Astrocyte (in vitro differentiated cells and primary cell): ENCODE measurements at regions not wholly inside any gene's neighbourhood (a gene's known extent, or its start where the extent isn't known, plus 50 kb on each side); places are given as distances from the start of the nearest gene placed in this dataset.

Experiments used
- DNase-seq: peaks from one replicate; pipeline ENCODE4 v3.0.0-alpha.2; 2010; ENCODE audit warnings: low read depth
- FAIRE-seq: peaks from 2 replicates; lab custom pipeline; 2011; peaks lifted over from hg19 to GRCh38; lab: Jason Lieb, UNC
- H2AFZ ChIP-seq: 2 replicates; pipeline ENCODE4 v1.6.0; 2012; ENCODE audit warnings: low read depth, low read length, inconsistent platforms
- H3K27ac ChIP-seq: 2 replicates; pipeline ENCODE4 v1.5.1; 2011; ENCODE audit warnings: low read depth, low read length, inconsistent platforms
- H3K27me3 ChIP-seq: 2 replicates; pipeline ENCODE4 v1.6.0; 2011; ENCODE audit warnings: low read length, inconsistent platforms; ENCODE audit not compliant: insufficient read depth
- H3K36me3 ChIP-seq: 2 replicates; pipeline ENCODE4 v1.5.1; 2011; ENCODE audit warnings: low read length, inconsistent platforms; ENCODE audit not compliant: insufficient read depth
- H3K4me1 ChIP-seq: 2 replicates; pipeline ENCODE4 v1.5.1; 2011; ENCODE audit warnings: low read length, inconsistent platforms; ENCODE audit not compliant: insufficient read depth
- H3K4me2 ChIP-seq: 2 replicates; pipeline ENCODE4 v1.6.0; 2012; ENCODE audit warnings: low read length, inconsistent platforms
- H3K4me3 ChIP-seq: 2 replicates; pipeline ENCODE4 v1.5.1; 2011; ENCODE audit warnings: low read depth, mild to moderate bottlenecking, low read length, inconsistent platforms; ENCODE audit not compliant: insufficient read depth
- H3K79me2 ChIP-seq: 2 replicates; pipeline ENCODE4 v1.6.0; 2012; ENCODE audit warnings: mild to moderate bottlenecking, low read length, inconsistent platforms; ENCODE audit not compliant: insufficient read depth
- H3K9ac ChIP-seq: 2 replicates; pipeline ENCODE4 v1.6.0; 2012; ENCODE audit warnings: mild to moderate bottlenecking, low read length, inconsistent platforms
- H3K9me3 ChIP-seq: 2 replicates; pipeline ENCODE4 v1.5.1; 2012; ENCODE audit warnings: low read depth, mild to moderate bottlenecking, low read length, inconsistent platforms; ENCODE audit not compliant: insufficient read depth
- H4K20me1 ChIP-seq: 2 replicates; pipeline ENCODE4 v1.6.0; 2012; ENCODE audit warnings: low read length, inconsistent platforms; ENCODE audit not compliant: insufficient read depth
- H3K27ac Mint-ChIP-seq: one replicate; pipeline ENCODE4 v1.8.0; 2021; ENCODE audit warnings: mild to moderate bottlenecking, mixed read lengths; ENCODE audit not compliant: unreplicated experiment
- H3K27me3 Mint-ChIP-seq: one replicate; pipeline ENCODE4 v1.8.0; 2021; ENCODE audit warnings: low read depth, mixed read lengths; ENCODE audit not compliant: unreplicated experiment
- H3K36me3 Mint-ChIP-seq: one replicate; pipeline ENCODE4 v1.8.0; 2021; ENCODE audit warnings: low read depth, mixed read lengths; ENCODE audit not compliant: unreplicated experiment
- H3K4me1 Mint-ChIP-seq: one replicate; pipeline ENCODE4 v1.8.0; 2021; ENCODE audit warnings: low read depth, mixed read lengths; ENCODE audit not compliant: unreplicated experiment
- H3K4me3 Mint-ChIP-seq: one replicate; pipeline ENCODE4 v1.8.0; 2021; ENCODE audit warnings: mild to moderate bottlenecking, moderate library complexity, mixed read lengths; ENCODE audit not compliant: unreplicated experiment
- H3K9me3 Mint-ChIP-seq: one replicate; pipeline ENCODE4 v1.8.0; 2021; ENCODE audit warnings: mild to moderate bottlenecking, mixed read lengths; ENCODE audit not compliant: unreplicated experiment
- EZH2 ChIP-seq: IDR thresholded peaks from 2 replicates; pipeline ENCODE4 v1.6.1; 2012; ENCODE audit warnings: mild to moderate bottlenecking, low read length, inconsistent platforms; ENCODE audit not compliant: insufficient read depth
- TF ChIP-seq, protein P1 (sequence below): IDR thresholded peaks from 2 replicates; pipeline ENCODE4 v1.5.1; 2011; ENCODE audit warnings: low read depth, mild to moderate bottlenecking, inconsistent platforms, low read length, moderate library complexity; ENCODE audit not compliant: insufficient read depth

DNA sequence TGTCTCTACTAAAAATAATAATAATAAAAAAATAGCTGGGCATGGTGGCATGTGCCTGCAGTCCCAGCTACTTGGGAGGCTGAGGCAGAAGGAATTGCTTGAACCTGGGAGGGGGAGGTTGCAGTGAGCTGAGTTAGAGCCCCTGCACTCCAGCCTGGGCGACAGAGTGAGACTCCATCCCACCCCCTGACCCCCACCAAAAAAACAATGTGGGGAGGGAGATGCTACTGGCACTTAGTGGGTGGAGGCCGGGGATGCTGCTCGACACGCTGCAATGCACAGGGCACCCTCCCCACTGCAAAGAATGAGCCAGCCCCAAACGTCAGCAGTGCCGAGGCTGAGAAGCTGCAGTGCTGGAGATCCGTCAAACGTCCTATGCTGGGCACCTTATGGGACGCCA is 77.5 kb upstream of the MAP1LC3B2 start:
- H3K36me3 Mint-ChIP-seq, result peaks cover under 1% of the 10 kb centered on the region
- H4K20me1 ChIP-seq, result no peaks in the 10 kb centered on the region

DNA sequence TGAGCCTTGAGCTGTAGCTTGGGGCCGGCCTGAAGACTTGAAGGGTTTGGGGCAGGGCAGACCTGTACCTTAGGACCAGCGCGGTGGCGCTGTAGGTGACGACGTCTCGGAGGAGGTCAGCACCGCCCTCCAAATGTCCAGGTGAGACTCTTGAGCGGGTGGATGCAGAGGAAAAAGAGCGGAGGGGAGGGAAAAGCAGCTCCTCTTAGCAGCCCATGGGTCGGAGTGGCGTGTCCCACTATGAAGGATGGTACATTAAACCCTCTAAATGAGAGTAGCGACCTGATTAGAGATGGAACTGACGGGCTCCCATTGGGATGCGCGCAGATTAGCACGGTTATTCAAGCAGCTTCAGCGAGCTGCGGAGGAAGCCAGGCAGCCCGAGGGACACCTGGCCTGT is 77.0 kb upstream of the MAP1LC3B2 start:
- Mint-ChIP-seq H3K9me3 (peaks cover 10% of the 10 kb centered on the region), H3K27ac (no peak overlapping the region), H3K36me3 (no peaks in the 10 kb centered on the region), H3K27me3 (peaks cover 22% of the 10 kb centered on the region), H3K4me1 (no peaks in the 10 kb centered on the region), H3K4me3 (no peak overlapping the region)
- H3K4me2 ChIP-seq, result no peak overlapping the region
- FAIRE-seq, result no peak
- H3K79me2 ChIP-seq, result no peaks in the 10 kb centered on the region
- H3K9ac ChIP-seq, result no peak overlapping the region
- TF ChIP-seq, protein P1, sequence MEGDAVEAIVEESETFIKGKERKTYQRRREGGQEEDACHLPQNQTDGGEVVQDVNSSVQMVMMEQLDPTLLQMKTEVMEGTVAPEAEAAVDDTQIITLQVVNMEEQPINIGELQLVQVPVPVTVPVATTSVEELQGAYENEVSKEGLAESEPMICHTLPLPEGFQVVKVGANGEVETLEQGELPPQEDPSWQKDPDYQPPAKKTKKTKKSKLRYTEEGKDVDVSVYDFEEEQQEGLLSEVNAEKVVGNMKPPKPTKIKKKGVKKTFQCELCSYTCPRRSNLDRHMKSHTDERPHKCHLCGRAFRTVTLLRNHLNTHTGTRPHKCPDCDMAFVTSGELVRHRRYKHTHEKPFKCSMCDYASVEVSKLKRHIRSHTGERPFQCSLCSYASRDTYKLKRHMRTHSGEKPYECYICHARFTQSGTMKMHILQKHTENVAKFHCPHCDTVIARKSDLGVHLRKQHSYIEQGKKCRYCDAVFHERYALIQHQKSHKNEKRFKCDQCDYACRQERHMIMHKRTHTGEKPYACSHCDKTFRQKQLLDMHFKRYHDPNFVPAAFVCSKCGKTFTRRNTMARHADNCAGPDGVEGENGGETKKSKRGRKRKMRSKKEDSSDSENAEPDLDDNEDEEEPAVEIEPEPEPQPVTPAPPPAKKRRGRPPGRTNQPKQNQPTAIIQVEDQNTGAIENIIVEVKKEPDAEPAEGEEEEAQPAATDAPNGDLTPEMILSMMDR, result no peak
- no peak for TF ChIP-seq EZH2
- no peaks in the 10 kb centered on the region for H4K20me1 ChIP-seq
- H2AFZ ChIP-seq, result no peak overlapping the region
- H3K27ac ChIP-seq, result no peak overlapping the region
- H3K9me3 ChIP-seq, result no peaks in the 10 kb centered on the region
- no peak for DNase-seq
- peaks cover 3% of the 10 kb centered on the region for H3K27me3 ChIP-seq
- H3K4me3 ChIP-seq, result no peak overlapping the region
- no peaks in the 10 kb centered on the region for H3K36me3 ChIP-seq
- no peaks in the 10 kb centered on the region for H3K4me1 ChIP-seq

More for the DNA sequence above, 77.5 kb upstream of the MAP1LC3B2 start:
- no peaks in the 10 kb centered on the region for H3K36me3 ChIP-seq
- peaks cover 3% of the 10 kb centered on the region for H3K27me3 ChIP-seq
- DNase-seq (no peak), FAIRE-seq (no peak)
- TF ChIP-seq, protein P1, result no peak
- TF ChIP-seq EZH2, result no peak
- Mint-ChIP-seq H3K9me3 (peaks cover 8% of the 10 kb centered on the region), H3K4me1 (no peaks in the 10 kb centered on the region), H3K27ac (no peak overlapping the region), H3K4me3 (no peak overlapping the region), H3K27me3 (peaks cover 22% of the 10 kb centered on the region)
- no peak overlapping the region for H3K4me2 ChIP-seq
- no peaks in the 10 kb centered on the region for H3K79me2 ChIP-seq
- no peak overlapping the region for H3K4me3 ChIP-seq
- H3K9me3 ChIP-seq, result peaks cover under 1% of the 10 kb centered on the region
- no peak overlapping the region for H3K9ac ChIP-seq
- H2AFZ ChIP-seq, result no peak overlapping the region
- no peaks in the 10 kb centered on the region for H3K4me1 ChIP-seq
- H3K27ac ChIP-seq, result no peak overlapping the region

DNA sequence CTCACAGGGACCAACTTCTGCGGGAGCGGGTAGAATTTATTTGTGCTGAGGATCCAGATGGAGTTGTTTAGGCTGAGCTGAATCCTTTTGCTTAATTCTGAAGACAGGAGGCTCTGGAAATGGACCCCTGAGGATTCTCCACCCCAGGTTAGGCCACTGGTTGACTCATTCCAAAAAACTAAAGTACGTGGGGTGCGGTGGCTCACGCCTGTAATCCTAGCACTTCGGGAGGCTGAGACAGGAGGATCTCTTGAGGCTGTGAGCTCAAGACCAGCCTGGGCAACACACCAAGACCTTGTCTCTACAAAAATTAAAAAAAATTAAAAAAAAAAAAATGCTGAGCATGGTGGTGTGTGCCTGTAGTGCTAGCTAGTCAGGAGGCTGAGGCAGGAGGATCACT is 76.3 kb upstream of the MAP1LC3B2 start:
- H3K36me3 ChIP-seq, result no peaks in the 10 kb centered on the region
- H3K27me3 ChIP-seq, result peaks cover 3% of the 10 kb centered on the region
- H3K4me3 Mint-ChIP-seq, result no peak overlapping the region
- TF ChIP-seq, protein P1, result no peak
- TF ChIP-seq EZH2, result no peak
- H3K27me3 Mint-ChIP-seq, result peaks cover 23% of the 10 kb centered on the region
- no peaks in the 10 kb centered on the region for H4K20me1 ChIP-seq
- H3K27ac Mint-ChIP-seq, result no peak overlapping the region
- no peaks in the 10 kb centered on the region for H3K9me3 ChIP-seq
- no peak overlapping the region for H2AFZ ChIP-seq
- H3K4me1 ChIP-seq, result no peaks in the 10 kb centered on the region
- no peak overlapping the region for H3K4me2 ChIP-seq
- no peak overlapping the region for H3K27ac ChIP-seq
- H3K9ac ChIP-seq, result no peak overlapping the region
- H3K9me3 Mint-ChIP-seq, result peaks cover 9% of the 10 kb centered on the region
- H3K4me3 ChIP-seq, result no peak overlapping the region
- no peaks in the 10 kb centered on the region for H3K79me2 ChIP-seq
- no peak for FAIRE-seq
- H3K36me3 Mint-ChIP-seq, result no peaks in the 10 kb centered on the region
- H3K4me1 Mint-ChIP-seq, result no peaks in the 10 kb centered on the region
- no peak for DNase-seq
